ENCODE measurements at regions not wholly inside any gene's neighbourhood (a gene's known extent, or its start where the extent isn't known, plus 50 kb on each side); places are given as distances from the start of the nearest gene placed in this dataset.

DNA sequence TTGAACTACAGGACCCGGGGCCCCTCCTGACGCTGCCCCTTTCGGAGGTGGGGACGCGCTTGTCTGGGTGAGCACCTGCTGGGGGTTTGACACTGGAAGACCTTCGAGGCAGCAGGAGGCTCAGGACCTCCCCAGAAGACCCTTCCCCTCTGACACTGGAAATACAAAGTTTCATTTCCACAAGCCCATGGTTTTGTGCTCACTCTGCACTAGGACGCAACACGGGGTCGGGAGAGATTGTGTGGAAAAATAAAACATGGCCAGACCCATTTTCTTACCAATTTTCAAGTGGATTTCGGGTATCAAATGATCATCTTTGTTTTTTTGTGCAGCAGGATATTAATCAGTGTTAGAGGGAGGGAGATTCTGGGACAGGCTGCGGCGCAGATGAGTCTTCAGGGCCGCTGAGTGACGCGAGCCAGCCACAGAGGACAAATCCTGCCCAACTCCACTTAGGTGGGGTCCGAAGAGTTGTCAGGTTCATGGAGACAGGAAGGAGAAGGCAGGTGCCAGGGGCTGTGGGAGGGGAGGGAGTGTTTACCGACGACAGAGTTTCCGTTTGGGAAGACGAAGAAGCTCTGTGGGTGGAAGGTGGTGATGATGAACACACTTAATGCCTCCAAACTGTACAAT lies 160.0 kb upstream of the AFDN start:
- TF ChIP-seq, protein P1, sequence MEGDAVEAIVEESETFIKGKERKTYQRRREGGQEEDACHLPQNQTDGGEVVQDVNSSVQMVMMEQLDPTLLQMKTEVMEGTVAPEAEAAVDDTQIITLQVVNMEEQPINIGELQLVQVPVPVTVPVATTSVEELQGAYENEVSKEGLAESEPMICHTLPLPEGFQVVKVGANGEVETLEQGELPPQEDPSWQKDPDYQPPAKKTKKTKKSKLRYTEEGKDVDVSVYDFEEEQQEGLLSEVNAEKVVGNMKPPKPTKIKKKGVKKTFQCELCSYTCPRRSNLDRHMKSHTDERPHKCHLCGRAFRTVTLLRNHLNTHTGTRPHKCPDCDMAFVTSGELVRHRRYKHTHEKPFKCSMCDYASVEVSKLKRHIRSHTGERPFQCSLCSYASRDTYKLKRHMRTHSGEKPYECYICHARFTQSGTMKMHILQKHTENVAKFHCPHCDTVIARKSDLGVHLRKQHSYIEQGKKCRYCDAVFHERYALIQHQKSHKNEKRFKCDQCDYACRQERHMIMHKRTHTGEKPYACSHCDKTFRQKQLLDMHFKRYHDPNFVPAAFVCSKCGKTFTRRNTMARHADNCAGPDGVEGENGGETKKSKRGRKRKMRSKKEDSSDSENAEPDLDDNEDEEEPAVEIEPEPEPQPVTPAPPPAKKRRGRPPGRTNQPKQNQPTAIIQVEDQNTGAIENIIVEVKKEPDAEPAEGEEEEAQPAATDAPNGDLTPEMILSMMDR (IDR thresholded peaks at IDR 0.05; ENCODE audit: low read length), result no peak
- no peak for TF ChIP-seq EZH2 (IDR thresholded peaks at IDR 0.05; ENCODE audit: borderline replicate concordance, low read length)

Measured in OCI-LY1 (cell line).